ENCODE measurements at regions not wholly inside any gene's neighbourhood (a gene's known extent, or its start where the extent isn't known, plus 50 kb on each side); places are given as distances from the start of the nearest gene placed in this dataset.

DNA sequence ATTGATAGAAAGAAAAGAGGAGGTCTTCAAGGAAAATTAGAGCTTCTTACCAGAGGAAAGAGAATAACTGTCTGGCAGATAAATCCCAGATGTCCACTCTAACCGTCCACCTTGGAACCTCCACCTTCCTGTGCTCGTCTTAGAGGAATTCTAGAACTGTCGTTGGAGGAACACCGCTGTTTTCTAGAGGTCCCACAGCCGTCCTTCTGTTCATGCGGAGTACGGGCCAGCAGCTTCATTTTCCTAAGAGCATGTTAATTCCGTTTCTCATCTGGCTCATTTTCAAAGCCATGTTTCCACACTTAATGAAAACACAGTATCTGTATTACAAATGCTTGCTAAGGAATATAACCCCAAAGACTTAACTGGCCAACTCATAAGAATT, 107.9 kb upstream of the ESRRB start:
- TF ChIP-seq, protein P1, sequence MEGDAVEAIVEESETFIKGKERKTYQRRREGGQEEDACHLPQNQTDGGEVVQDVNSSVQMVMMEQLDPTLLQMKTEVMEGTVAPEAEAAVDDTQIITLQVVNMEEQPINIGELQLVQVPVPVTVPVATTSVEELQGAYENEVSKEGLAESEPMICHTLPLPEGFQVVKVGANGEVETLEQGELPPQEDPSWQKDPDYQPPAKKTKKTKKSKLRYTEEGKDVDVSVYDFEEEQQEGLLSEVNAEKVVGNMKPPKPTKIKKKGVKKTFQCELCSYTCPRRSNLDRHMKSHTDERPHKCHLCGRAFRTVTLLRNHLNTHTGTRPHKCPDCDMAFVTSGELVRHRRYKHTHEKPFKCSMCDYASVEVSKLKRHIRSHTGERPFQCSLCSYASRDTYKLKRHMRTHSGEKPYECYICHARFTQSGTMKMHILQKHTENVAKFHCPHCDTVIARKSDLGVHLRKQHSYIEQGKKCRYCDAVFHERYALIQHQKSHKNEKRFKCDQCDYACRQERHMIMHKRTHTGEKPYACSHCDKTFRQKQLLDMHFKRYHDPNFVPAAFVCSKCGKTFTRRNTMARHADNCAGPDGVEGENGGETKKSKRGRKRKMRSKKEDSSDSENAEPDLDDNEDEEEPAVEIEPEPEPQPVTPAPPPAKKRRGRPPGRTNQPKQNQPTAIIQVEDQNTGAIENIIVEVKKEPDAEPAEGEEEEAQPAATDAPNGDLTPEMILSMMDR (conservative IDR thresholded peaks at IDR 0.05; ENCODE audit: low read length) = no peak
- TF ChIP-seq EZH2phosphoT487 (IDR thresholded peaks at IDR 0.05; ENCODE audit: borderline replicate concordance, low read depth, low read length) = no peak

Data from OCI-LY7 (cell line).